AML-193 (cell line): ENCODE measurements at regions not wholly inside any gene's neighbourhood (a gene's known extent, or its start where the extent isn't known, plus 50 kb on each side); places are given as distances from the start of the nearest gene placed in this dataset.

Experiments used
- DNase-seq, 2 experiments: peaks; one replicate each; lab custom pipeline; 2025; lab: John Stamatoyannopoulos, UW

DNA sequence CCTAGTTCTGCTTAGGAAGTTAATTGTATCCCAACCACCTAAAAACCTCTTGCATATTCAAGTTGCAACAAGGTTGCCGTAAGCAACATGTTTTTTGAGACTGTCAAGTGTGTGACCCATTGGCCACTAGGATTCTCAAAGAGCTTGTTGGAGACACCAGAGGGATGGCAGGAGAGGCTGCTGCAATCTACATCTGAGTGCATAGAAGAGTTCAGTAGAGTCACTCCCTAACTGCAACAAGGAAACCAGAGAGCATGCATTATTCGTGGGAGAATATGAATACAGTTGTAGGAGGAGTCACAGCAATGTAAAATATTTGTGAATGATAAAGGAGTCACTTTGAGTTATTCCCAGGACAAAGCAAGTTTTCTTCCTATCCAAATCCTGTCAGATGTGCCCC, 538.6 kb downstream of the TNS3 start:
- DNase-seq: no peak

DNA sequence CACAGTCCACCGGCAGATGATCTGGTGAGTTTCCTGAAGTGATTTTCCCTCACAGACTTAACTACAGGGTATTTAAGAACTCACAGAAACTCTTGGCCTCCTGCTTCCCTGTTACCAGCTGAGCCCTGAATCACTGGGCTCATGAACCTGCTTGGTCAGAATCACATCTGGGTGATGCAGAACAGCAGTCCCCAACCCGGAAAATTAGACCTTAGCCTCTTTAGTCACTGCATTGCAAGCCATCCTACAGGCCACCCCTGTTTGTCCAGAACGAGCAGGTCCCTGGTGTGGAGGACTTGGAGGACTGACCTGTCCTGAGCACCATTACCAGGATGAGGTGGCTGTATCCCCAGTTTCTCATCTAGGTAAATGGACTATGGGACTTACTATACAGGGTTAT, 539.2 kb downstream of the TNS3 start:
- DNase-seq: no peak

DNA sequence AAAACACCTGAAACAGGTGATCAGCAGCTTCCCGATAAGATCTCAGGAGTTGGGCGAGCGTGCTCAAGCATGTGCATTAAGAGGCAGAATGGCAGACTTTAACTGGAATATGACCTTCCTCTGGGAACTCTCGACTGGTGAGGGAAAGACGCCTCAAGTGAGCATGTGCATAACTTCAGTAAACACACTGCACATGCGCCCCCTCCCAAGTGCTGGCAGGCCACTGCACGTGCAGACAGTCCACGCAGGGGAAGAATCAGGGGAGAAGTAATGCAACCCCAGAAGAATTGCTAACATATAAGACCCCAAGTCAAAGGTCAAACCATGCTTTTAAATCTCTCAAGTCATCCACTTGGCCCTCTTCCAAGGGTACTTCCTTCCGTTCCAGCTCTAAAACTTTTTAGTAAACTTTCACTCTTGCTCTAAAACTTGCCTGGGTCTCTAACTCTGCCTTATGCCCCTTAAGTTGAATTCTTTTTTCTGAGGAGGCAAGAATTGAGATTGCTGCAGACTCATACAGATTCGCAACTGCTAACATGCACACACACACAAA, 541.0 kb downstream of the TNS3 start:
- DNase-seq: no peak

DNA sequence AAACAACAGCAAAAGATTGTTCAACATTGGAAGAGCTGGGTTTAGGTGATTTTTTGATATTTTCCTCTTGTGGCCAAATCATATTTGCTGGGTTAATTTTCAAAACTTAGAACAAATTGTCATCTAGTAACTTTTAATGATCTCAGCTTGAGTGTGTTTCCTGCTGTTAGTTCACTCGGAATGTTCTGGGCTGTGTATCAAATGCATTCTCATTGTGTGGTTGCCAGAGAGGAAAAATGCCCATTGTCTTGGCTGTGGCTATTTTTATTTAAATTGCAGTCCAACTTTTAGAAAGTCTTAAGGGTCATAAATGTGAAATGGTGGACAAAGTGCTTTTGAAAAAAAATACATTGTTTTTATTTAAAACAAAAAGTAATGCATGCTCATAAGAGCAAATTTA, 542.0 kb downstream of the TNS3 start:
- no peak for DNase-seq

DNA sequence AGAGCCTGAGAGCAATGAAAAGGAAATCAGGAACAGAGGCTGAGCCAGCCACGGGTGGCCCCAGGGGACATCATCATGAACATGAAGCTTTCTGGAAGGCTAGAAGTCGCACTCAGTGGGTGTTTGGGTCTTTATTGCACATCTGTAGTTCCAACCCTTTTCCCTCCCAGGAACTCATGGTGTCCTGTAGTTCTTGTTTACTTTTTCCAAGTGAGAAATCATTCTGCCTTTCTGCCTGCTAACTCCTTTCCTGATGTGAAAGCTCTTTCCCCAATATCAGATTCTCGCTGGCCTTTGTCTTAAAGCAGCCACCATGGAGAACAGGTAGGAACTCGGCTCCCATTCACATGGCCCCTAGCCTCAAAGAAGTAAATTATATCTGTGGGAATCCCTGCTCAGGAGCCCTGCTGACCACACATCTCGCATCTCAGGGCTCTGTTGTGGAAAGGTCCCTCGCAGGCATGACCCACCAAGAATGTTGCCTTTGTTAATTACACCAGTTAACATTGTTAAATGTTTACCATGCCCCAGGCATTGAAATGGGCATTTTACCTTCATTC, 542.7 kb downstream of the TNS3 start:
- DNase-seq: no peak

DNA sequence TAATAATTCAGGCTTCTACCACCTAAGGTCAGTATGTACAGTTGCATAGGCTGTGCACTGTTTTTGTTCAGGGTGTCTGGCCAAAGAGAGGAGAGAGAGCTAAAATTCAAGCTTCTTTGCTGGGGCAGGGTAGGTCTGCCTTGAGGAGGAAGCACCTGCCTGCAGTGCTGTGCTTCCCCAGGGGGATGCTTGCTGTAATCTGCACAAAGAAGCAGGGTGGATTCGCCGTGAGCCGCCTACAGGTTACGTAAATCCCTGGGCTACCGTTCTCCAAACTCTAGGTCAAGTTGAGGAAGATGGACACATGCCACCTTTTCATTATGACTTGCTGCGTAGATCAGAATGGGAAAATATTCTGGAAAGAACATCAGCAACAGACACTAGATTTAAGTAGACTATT, 543.3 kb downstream of the TNS3 start:
- DNase-seq: no peak

DNA sequence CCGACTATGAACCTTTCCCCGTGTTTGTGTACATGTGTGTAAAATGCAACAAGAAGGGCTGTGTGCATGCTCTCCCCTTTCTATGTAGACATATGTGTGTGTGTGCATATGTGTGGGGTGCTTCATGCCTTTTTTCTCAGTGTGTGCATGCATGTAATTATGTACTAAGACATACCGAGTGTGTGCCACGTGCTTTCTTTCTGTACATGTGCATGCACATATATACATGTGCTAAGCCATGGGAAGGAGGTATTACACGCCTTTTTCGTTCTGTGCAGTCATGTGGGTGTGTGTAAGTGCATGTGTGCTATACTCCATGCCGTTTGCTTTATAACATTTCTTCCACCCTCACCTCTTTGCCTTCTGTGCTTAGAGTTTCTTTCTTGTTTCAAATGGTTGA, 544.3 kb downstream of the TNS3 start:
- DNase-seq: no peak

DNA sequence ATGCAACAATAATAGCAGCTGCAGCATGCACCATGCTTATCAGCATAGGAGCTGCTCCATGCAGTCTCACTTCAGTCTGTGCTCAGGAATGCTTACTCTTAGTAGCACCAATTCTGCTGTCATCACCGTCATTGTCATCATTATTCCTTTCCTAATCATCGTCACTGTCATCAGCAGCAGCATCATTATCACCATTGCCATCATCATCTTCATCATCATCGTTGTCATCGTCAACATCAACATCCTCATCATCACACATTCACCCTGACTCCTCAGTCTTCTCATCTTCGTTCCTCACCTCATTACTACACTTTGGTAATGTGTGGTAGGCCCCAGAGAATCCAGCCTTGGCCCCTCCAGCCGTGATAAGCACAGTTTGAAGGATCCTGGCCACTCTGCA, 545.0 kb downstream of the TNS3 start:
- DNase-seq: no peak

DNA sequence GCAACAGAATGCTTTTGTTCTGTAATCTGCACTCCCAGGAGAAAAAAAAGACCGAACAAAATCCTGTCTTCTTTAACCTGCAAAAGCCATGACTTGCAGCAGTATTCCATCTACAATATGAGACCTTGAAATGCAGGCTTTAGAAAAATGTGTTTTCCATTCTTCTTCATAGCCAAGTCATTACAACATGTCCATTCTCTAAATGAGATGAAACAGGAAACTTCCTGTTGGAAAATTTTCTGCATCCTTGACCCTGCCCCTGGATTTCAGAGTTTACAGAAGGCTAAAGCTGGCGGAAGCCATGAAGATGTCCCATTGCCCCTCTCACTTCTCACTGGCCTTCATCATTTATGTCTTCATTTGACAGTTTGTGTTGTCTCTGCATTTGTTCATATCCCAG, 546.4 kb downstream of the TNS3 start:
- no peak for DNase-seq

DNA sequence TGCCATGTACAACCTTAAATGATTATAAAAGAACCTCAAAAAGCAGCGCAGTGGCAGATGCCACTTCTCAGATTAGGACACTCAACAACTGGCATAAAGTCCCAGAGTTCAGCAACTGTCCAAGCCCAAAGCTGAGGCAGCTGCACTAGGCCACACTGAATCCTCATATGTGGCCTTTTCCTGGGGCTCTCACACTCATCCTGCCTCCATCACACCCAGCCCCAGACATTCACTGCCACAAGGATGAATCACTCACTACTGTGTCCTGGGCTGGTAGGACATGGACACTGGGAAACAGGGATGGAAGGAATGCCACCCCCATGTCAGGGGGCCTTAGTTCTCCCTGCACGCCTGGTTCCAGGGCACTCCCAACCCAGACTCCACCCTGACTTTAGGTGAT, 547.7 kb downstream of the TNS3 start:
- DNase-seq: no peak

DNA sequence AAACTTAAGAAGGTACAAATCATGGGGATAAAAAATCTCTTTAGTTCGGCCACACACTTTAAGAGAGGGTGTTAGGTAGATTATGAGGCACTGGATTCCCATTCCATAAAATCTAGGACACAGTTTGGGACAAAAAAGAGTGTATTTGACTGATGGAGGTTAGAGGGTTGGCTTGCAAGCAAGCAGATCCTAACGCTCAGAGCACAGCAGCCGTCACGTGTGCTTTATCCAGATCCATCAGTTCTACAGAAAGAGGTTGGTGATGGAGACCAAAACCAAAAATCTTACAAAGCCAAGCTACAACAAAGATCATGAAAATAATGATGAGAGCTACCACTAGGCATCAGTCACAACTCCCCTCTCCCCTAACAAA, 549.4 kb downstream of the TNS3 start:
- no peak for DNase-seq

DNA sequence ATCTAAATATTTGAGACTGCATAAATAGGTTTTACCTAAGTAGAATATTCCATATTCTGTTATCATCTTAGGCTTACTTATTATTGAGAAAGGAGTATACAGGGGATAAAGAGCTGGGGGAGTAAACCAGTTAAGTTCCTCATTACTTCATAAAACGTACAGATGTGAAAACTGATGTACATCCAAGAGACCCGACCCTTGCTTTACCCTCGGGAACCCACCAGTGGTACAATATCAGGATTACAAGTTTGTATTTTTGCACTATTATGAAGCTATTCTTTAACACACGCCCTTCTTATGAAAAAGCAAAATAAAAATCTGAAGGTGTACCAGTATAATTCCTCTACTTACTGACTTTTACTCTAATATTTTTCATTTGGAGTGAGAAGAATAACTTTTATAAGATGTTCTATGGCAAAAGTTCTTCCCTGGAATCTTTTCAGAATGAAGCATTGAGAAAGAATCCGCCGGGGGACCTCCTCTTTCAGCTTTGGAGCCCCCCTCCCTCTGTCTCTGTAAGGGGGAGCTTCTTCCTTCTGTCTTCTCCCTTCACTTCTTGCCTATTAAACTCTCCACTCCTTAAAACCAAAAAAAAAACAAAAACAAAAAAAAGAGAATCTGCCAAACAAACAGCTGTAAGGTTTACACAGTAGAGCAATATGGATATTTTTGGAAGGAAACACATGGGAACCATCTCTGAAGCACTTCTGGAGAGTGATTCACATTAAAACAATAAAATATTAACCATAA, 550.0 kb downstream of the TNS3 start:
- DNase-seq: no peak

DNA sequence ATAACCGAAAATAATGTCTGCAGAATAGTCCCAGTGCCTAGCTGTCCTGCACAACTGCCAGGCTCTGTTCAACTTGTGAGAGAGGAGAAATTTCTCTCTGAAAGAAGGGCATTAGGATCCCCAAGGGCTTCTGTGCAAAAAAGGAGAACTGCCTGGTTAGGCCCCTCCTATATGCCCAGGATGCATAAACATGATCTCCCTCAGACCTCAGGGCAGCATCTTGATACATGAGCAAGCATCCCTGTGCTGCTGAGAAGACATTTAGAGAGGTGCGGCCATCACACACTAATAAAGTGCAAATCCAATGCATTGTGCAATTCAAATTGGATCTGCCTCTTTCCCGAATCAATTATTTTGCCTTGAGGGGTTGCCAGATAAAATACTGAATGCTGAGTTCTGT, 553.6 kb downstream of the TNS3 start:
- no peak for DNase-seq

DNA sequence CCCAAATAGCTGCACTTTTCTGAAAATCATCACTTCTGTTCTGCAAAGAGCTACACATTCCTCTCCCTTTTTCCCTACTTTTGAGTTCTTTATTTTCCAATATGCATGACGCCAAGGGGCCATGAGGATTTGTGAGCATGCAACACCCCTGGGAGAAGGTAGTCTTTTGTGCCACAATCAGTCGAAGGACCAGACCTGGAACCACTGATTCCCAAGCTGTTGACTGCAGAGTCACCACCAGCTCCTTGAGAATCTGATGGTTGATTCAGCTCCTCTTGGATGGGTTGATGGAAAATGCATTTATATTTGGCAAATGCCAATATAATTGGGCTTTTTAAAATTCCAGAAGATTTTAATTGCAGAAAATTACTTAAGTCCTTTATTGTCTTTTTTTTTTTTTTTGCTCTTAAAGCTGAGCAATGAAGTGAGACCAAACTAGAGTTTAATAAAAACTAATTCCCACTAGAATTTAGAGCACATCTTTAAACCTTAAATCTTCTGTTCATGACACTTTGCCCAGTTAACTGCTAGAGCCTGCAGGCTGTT, 554.1 kb downstream of the TNS3 start:
- DNase-seq: no peak

DNA sequence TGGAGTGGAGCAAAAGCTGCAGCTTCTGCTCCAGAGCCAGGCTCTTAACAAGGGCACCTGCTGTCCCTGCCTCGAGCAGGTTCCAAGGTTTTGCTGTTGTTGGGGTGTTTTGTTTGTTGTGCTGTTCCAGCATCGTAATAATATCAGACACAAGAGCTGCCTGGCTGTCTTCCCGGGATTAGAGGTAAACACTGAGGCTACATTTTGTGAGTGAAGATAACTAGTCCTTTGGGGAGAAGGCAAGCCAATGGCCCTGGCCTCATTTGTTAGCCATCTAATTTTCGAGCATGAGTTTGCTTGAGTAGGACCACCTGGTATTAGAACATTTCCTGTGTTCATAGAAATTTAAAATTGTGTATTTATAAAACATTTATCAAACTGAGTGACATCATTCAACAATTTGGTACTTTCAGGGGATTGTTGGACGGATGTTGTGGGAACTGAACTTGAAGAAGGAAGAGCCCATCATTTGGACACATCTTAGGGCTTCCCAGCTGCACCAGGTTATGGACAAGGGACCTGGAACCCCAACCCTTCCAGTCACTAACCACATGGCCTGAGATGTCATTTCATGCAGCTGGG, 555.0 kb downstream of the TNS3 start:
- DNase-seq: no peak

DNA sequence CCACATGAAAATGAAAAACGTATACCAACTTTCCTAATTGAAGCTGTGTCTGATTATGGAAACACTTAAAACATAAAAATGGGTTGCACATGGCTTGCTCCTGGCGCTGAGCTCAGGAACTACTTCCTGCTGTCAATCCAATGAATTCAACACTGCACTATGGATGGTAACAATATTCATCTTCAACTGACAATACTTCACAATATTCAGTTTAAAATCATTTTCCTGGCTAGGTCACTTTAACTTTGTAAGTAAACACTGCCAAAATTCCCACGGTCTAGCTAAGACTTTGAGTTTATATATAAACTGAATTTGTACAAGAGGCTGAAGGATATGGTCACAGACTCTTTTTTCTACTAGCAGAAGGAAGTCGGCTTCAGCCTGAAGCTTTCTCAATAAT, 556.9 kb downstream of the TNS3 start:
- DNase-seq: no peak

DNA sequence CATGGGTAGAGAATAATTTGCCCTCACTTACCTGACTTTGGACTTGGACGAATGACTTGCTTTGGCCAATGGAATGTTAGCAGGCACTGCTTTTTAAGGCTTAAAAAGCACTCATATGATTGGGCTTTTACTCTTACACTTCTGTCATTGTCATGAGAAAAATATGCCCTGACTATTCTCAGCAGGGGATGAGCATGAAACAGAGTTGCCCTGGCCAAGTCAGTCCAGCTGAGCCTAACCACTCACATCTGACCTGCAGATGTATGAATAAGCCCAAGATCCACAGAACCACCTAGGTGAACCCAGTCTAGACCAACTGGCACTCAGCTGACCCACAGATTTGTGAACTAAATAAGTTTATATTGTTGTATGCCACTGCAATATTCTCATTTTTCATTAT, 573.5 kb downstream of the TNS3 start:
- DNase-seq: no peak

DNA sequence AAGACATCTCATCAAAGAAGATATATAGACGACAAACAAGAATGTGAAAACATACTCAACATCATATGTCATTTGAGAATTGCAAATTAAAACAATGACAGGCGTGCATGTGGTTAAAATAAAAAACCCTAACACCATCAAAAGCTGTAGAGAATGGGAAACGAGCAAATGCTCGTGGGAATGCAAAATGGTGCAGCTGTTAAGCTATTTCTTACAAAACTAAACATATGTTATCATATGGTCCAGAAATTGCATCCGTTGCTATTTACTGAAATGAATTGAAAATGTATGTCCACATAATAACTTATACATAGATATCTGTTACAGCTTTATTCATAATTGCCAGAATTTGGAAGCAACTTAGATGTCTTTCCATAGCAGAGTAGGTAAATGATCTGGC, 574.4 kb downstream of the TNS3 start:
- DNase-seq: no peak

DNA sequence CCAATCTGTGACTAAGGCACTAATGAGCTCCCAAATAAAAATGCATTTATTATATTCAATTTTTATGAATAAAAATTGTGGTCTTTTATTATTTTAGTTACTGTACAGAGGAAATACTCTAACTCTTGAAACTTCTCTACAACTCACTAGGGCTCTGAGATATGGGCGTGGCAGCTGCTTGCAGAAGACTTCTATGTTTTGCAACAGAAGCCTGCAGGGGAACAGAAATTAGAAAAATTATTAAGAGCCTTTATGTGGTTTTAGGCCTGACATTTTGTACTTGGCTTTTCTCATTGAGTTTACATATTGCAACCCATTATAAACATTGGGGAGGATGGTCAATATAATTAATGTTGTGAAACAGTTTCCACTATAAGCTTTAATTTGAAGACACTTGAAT, 581.4 kb downstream of the TNS3 start:
- no peak for DNase-seq

DNA sequence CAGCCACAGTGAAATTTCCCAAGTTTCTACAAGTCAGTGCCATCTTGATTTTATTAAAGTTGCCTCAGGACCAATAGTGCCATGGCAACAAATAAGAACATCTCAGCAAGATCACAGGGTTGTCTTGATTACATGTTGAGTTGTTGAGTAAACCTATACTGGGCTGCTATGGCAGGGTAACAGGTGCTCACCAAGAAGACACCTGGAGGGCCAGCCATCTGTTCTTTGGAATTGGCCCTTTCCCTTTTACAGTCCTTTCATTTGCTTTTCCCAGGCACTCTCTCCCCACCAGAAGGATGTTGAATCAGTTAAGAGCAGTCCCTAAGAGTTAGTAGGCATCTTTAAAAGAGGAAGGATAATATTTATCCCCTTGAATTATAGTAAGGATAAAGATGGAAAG, 582.0 kb downstream of the TNS3 start:
- DNase-seq: no peak

DNA sequence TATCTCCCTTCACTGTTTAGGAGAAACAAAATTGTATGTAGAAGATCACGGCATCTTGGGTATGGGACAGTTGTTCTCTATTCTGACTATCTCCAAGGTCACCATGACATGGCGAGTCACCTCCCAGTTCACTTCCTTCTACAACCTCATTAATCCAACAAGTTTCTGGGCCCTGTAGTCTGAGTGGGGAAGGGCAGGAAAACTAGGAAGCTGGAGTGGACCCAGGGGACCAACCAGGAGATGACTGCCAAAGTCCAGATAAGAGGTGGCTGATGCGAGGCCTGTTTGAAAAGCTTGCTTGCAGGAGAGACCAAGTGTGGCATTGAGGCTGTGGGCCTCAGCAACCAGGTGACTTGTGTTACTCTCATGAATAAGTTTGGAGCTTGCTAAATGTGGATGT, 584.9 kb downstream of the TNS3 start:
- DNase-seq: no peak

DNA sequence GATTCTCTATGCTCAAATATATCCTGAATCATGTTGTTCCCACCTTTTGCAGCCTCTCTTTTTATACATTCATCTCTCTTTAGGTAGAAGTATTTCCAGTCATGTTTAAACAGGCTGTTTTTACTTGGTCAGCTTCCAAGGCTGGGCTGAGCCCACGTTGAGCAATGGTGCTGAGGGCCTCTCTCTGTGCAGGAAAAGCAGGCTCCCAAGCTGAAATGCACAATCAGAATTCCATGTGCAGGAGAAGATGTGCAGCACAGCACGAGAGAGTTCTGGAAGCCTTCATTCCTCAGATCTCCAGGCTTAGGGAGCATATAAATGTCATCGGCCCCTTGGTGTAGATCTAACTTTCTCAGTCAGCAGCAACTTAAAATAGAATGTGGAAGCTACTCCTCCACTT, 588.5 kb downstream of the TNS3 start:
- no peak for DNase-seq

DNA sequence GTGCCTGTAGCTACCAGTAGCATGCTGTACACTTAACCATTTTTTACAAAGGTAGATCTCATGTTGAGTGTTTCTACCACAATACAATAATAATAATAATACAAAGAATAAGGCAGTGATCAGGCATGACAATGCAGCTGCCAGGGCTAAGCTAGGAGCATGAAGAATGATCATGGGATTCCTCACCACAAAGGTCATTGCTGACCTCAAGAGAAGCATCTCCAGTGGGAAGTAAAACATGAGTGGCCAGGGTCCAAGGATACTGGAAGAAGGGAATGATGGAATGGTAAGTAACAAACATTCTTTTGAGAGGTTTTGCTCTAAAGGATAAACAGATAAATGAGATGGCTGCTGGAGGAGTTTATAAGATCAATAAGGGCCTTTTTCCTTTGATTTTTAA, 591.1 kb downstream of the TNS3 start:
- no peak for DNase-seq
